A549 (cell line): ENCODE measurements at regions not wholly inside any gene's neighbourhood (a gene's known extent, or its start where the extent isn't known, plus 50 kb on each side); places are given as distances from the start of the nearest gene placed in this dataset.

Experiments
- ATAC-seq, 2 experiments: fragments of 200-7000 bp in 1 of 2; fragments of >200 bp in 1 of 2; cut with Nextera tagmentation in 1 of 2; cut with Tn5 transposase in 1 of 2; 3 replicates each; pipeline versions ENCODE4 v1.8.0 to v1.9.1; 2018 to 2020; ENCODE audit warnings: mild to moderate bottlenecking in 1 of 2, moderate library complexity in 1 of 2
- CTCF ChIA-PET: fragments of 300-600 bp; sonication (Branson Sonifier 250); formaldehyde crosslinking; extraction: SDS; loops from one replicate; lab custom pipeline; 2021; ENCODE audit warnings: antibody characterized with exemption, inconsistent platforms; lab: Yijun Ruan, JAX
- POLR2A ChIA-PET: fragments of 350-600 bp; formaldehyde crosslinking; extraction: SDS; loops from one replicate; lab custom pipeline; 2021; ENCODE audit warnings: antibody characterized with exemption, inconsistent platforms; lab: Yijun Ruan, JAX
- DNase-seq, 2 experiments: peaks; one replicate each; pipeline versions ENCODE4 v3.0.0 to v3.0.0-alpha.2; 2011 to 2016; ENCODE audit warnings: low read depth in 1 of 2, low spot score in 1 of 2
- FAIRE-seq: peaks from 2 replicates; lab custom pipeline; 2011; peaks lifted over from hg19 to GRCh38; lab: Jason Lieb, UNC
- H3K27ac ChIP-seq, 2 experiments: fragments of >200 bp; sonication (Bioruptor Twin); formaldehyde crosslinking; 3 replicates each; pipeline ENCODE4 v1.5.1; 2016 to 2017
- H3K4me1 ChIP-seq: fragments of >200 bp; sonication (Bioruptor Twin); formaldehyde crosslinking; 3 replicates; pipeline ENCODE4 v1.6.1; 2016
- H3K4me2 ChIP-seq: fragments of >200 bp; sonication (Bioruptor Twin); formaldehyde crosslinking; 3 replicates; pipeline ENCODE4 v1.6.1; 2016
- H3K4me3 ChIP-seq: fragments of >200 bp; sonication (Bioruptor Twin); formaldehyde crosslinking; 3 replicates; pipeline ENCODE4 v1.5.1; 2016
- H3K9me3 ChIP-seq: fragments of >200 bp; sonication (Bioruptor Twin); formaldehyde crosslinking; 3 replicates; pipeline ENCODE4 v1.6.1; 2016
- CBX8 ChIP-seq: fragments of 200-600 bp; sonication (generic); IDR thresholded peaks from 2 replicates; pipeline ENCODE4 v1.6.1; 2016
- E2F6 ChIP-seq: IDR thresholded peaks from 2 replicates; pipeline ENCODE4 v1.6.1; 2012; ENCODE audit warnings: low read depth, borderline replicate concordance
- EP300 ChIP-seq, 2 experiments: fragments of >200 bp; sonication (Bioruptor Twin); formaldehyde crosslinking; IDR thresholded peaks; 2 replicates in 1 of 2; 3 replicates in 1 of 2; pipeline ENCODE4 v1.6.1; 2016 to 2017
- FOSB ChIP-seq: fragments of 250-450 bp; sonication (Bioruptor Pico); IDR thresholded peaks from 2 replicates; pipeline ENCODE4 v1.5.0; 2020; ENCODE audit warnings: mild to moderate bottlenecking, moderate library complexity
- FOXS1 ChIP-seq: fragments of 250-450 bp; sonication (Bioruptor Pico); IDR thresholded peaks from 2 replicates; pipeline ENCODE4 v1.5.0; 2020; ENCODE audit warnings: mild to moderate bottlenecking, moderate library complexity
- HDAC2 ChIP-seq: fragments of 200-600 bp; sonication (generic); IDR thresholded peaks from 2 replicates; pipeline ENCODE4 v1.6.1; 2016
- JUN ChIP-seq, 2 experiments: fragments of >200 bp; sonication (Bioruptor Twin); formaldehyde crosslinking; IDR thresholded peaks; 2 replicates in 1 of 2; 3 replicates in 1 of 2; pipeline ENCODE4 v1.6.1; 2016 to 2017
- JUNB ChIP-seq: fragments of >200 bp; sonication (Bioruptor Twin); formaldehyde crosslinking; IDR thresholded peaks from 2 replicates; pipeline ENCODE4 v1.6.1; 2016
- KDM1A ChIP-seq: fragments of 200-600 bp; sonication (generic); IDR thresholded peaks from 2 replicates; pipeline ENCODE4 v1.6.1; 2016; ENCODE audit warnings: low read depth, mild to moderate bottlenecking
- MAFK ChIP-seq: fragments of 450-650 bp; IDR thresholded peaks from 2 replicates; pipeline ENCODE4 v1.6.1; 2014; ENCODE audit not compliant: partially characterized antibody
- MAX ChIP-seq: IDR thresholded peaks from 2 replicates; pipeline ENCODE4 v1.6.1; 2012
- MYC ChIP-seq: IDR thresholded peaks from 2 replicates; pipeline ENCODE4 v1.6.1; 2012; ENCODE audit warnings: mild to moderate bottlenecking, inconsistent platforms, low read length, improper control_type of control experiment, borderline replicate concordance
- NFE2L2 ChIP-seq: fragments of 150-350 bp; conservative IDR thresholded peaks from 2 replicates; pipeline ENCODE4 v1.6.1; 2014; ENCODE audit warnings: low read length
- NR3C1 ChIP-seq: fragments of >200 bp; sonication (Bioruptor Twin); formaldehyde crosslinking; IDR thresholded peaks from 3 replicates; pipeline ENCODE4 v1.6.1; 2017
- POLR2A ChIP-seq: IDR thresholded peaks from 2 replicates; pipeline ENCODE4 v1.6.1; 2012; ENCODE audit warnings: mild to moderate bottlenecking, low read length
- RAD21 ChIP-seq, 2 experiments: fragments of >200 bp in 1 of 2; sonication (Bioruptor Twin) in 1 of 2; formaldehyde crosslinking in 1 of 2; IDR thresholded peaks in 1 of 2; conservative IDR thresholded peaks in 1 of 2; 2 replicates in 1 of 2; 3 replicates in 1 of 2; pipeline ENCODE4 v1.6.1; 2012 to 2018; ENCODE audit warnings: inconsistent platforms in 1 of 2
- RCOR1 ChIP-seq: fragments of 150-350 bp; IDR thresholded peaks from 2 replicates; pipeline ENCODE4 v1.6.1; 2014; ENCODE audit warnings: antibody characterized with exemption, low read length, low read depth
- RNF2 ChIP-seq: fragments of 200-600 bp; sonication (generic); IDR thresholded peaks from 2 replicates; pipeline ENCODE4 v1.6.1; 2016; ENCODE audit warnings: low read depth, mild to moderate bottlenecking, antibody characterized with exemption, moderate library complexity, borderline replicate concordance
- SREBF2 ChIP-seq: fragments of 450-650 bp; IDR thresholded peaks from 2 replicates; pipeline ENCODE4 v1.6.1; 2014; ENCODE audit warnings: mild to moderate bottlenecking, moderate library complexity
- USF2 ChIP-seq: fragments of 450-650 bp; IDR thresholded peaks from 2 replicates; pipeline ENCODE4 v1.6.1; 2014; ENCODE audit warnings: antibody characterized with exemption
- ZFP36 ChIP-seq: fragments of 450-650 bp; IDR thresholded peaks from 2 replicates; pipeline ENCODE4 v1.6.1; 2014; ENCODE audit warnings: borderline replicate concordance; ENCODE audit not compliant: partially characterized antibody
- ZSCAN20 ChIP-seq: fragments of 250-450 bp; sonication (Bioruptor Pico); IDR thresholded peaks from 2 replicates; pipeline ENCODE4 v1.8.0; 2022; ENCODE audit warnings: mild to moderate bottlenecking, moderate library complexity
- WGBS: methylation state at CpG from one replicate; pipeline ENCODE4 v1.1.6; 2017; ENCODE audit errors: missing lambda C conversion rate; 5-methylcytosine and 5-hydroxymethylcytosine counted together
- TF ChIP-seq, protein P1 (sequence below): fragments of 250-450 bp; sonication (Bioruptor Pico); IDR thresholded peaks from 2 replicates; pipeline ENCODE4 v1.5.0; 2020; ENCODE audit warnings: low read depth, mild to moderate bottlenecking, moderate library complexity
- TF ChIP-seq, protein P2 (sequence below): fragments of 250-450 bp; sonication (Bioruptor Pico); IDR thresholded peaks from 2 replicates; pipeline ENCODE4 v1.5.0; 2021; ENCODE audit warnings: mild to moderate bottlenecking, moderate library complexity, borderline replicate concordance

DNA sequence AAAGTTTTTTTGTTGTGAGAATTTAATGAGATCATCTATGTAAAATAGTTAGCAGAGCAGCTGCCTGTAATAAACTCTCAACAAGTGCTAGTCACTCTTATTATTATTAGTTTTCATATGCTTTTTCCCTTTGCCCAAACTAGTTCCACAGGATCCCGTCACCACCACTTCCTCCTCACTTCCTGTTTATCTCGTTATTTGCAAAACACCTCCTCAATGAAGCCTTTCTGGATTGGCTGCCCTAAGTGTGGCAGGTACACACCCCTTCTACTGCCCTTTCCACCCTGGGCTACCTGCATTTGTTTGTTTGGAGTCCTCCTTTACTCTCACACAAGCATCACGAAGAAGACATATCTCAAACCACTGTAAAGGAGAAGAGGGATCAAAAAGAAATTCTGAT, 54.4 kb upstream of the KLF3 start:
- Histone ChIP-seq H3K4me1 (no peaks in the 10 kb centered on the region), H3K27ac (no peak overlapping the region), H3K4me2 (no peak overlapping the region), H3K4me3 (no peak overlapping the region), H3K9me3 (no peaks in the 10 kb centered on the region)
- ATAC-seq (no peak), FAIRE-seq (no peak), DNase-seq (no peak)
- POLR2A ChIA-PET, result no interaction called here
- CTCF ChIA-PET, result no interaction called here
- TF ChIP-seq ZSCAN20 (CRISPR knock-in tag) (no peak), JUN (IDR thresholded peaks at IDR 0.05) (no peak), EP300 (IDR thresholded peaks at IDR 0.05) (no peak), HDAC2 (no peak), ZFP36 (no peak), RNF2 (no peak), POLR2A (no peak), SREBF2 (no peak), JUNB (no peak), RAD21 (conservative IDR thresholded peaks at IDR 0.05 in 1 of 2, IDR thresholded peaks at IDR 0.05 in 1 of 2) (no peak), KDM1A (no peak), MAFK (no peak), FOXS1 (no peak), MYC (no peak), USF2 (no peak), FOSB (CRISPR knock-in tag) (no peak)
- TF ChIP-seq, protein P1, sequence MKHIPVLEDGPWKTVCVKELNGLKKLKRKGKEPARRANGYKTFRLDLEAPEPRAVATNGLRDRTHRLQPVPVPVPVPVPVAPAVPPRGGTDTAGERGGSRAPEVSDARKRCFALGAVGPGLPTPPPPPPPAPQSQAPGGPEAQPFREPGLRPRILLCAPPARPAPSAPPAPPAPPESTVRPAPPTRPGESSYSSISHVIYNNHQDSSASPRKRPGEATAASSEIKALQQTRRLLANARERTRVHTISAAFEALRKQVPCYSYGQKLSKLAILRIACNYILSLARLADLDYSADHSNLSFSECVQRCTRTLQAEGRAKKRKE (CRISPR knock-in tag), result no peak
- 88% methylated on average over 3 of the region's 3 CpGs for WGBS

DNA sequence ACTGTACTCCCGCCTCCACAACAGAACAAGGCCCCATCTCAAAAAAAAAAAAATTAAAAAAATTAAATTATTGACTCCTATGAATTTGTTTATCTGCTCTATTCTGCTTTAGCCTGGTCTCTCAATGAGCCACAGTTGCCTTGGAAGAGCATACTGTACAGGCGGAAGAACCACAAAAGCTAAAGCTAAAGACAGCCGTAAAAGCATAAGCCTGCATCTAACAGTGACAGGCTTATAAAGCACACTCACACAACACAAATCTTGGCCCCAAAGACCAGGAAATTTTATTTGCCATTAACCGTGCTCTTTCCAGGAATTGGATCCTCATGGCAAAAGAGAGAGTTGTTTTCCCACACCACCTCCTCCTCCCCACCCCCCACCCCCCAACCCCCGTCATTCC, 53.5 kb upstream of the KLF3 start:
- ChIA-PET POLR2A (no interaction called here), CTCF (no interaction called here)
- H3K4me1 ChIP-seq, result no peaks in the 10 kb centered on the region
- H3K4me3 ChIP-seq, result no peak overlapping the region
- WGBS, result 89% methylated on average over 4 of the region's 5 CpGs
- DNase-seq, result no peak
- no peak overlapping the region for H3K27ac ChIP-seq
- FAIRE-seq, result no peak
- no peak for ATAC-seq
- TF ChIP-seq RAD21 (conservative IDR thresholded peaks at IDR 0.05 in 1 of 2, IDR thresholded peaks at IDR 0.05 in 1 of 2) (no peak), MAX (no peak), POLR2A (no peak), CBX8 (no peak), RCOR1 (no peak), NR3C1 (no peak), MAFK (no peak), KDM1A (no peak), E2F6 (no peak), NFE2L2 (no peak)
- TF ChIP-seq, protein P2, sequence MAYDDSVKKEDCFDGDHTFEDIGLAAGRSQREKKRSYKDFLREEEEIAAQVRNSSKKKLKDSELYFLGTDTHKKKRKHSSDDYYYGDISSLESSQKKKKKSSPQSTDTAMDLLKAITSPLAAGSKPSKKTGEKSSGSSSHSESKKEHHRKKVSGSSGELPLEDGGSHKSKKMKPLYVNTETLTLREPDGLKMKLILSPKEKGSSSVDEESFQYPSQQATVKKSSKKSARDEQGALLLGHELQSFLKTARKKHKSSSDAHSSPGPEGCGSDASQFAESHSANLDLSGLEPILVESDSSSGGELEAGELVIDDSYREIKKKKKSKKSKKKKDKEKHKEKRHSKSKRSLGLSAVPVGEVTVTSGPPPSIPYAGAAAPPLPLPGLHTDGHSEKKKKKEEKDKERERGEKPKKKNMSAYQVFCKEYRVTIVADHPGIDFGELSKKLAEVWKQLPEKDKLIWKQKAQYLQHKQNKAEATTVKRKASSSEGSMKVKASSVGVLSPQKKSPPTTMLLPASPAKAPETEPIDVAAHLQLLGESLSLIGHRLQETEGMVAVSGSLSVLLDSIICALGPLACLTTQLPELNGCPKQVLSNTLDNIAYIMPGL (CRISPR knock-in tag), result no peak
- no peak overlapping the region for H3K4me2 ChIP-seq
- no peaks in the 10 kb centered on the region for H3K9me3 ChIP-seq
